ENCODE measurements at regions not wholly inside any gene's neighbourhood (a gene's known extent, or its start where the extent isn't known, plus 50 kb on each side); places are given as distances from the start of the nearest gene placed in this dataset.

GRCh38 chr14:36055681-36056225 lies 120.8 kb downstream of the PTCSC3 start:
- no peak for TF ChIP-seq CTCF (IDR thresholded peaks at IDR 0.05)
- TF ChIP-seq POLR2A (IDR thresholded peaks at IDR 0.05): no peak

All from adrenal gland (tissue), 5 donors.